A673 (cell line): ENCODE measurements at regions not wholly inside any gene's neighbourhood (a gene's known extent, or its start where the extent isn't known, plus 50 kb on each side); places are given as distances from the start of the nearest gene placed in this dataset.

Source experiments
- EZH2 ChIP-seq: fragments of 200-600 bp; sonication (generic); IDR thresholded peaks from 2 replicates; pipeline ENCODE4 v1.6.1; 2017; ENCODE audit warnings: borderline replicate concordance, low read depth, mild to moderate bottlenecking, mixed read lengths, antibody characterized with exemption, low read length; ENCODE audit not compliant: poor library complexity, severe bottlenecking
- TF ChIP-seq, protein P1 (sequence below): fragments of 300-800, 200-600 bp; sonication (generic); conservative IDR thresholded peaks from 2 replicates; pipeline ENCODE4 v1.5.1; 2017; ENCODE audit warnings: low read depth, mild to moderate bottlenecking, antibody characterized with exemption, low read length, moderate library complexity, mixed read lengths

DNA sequence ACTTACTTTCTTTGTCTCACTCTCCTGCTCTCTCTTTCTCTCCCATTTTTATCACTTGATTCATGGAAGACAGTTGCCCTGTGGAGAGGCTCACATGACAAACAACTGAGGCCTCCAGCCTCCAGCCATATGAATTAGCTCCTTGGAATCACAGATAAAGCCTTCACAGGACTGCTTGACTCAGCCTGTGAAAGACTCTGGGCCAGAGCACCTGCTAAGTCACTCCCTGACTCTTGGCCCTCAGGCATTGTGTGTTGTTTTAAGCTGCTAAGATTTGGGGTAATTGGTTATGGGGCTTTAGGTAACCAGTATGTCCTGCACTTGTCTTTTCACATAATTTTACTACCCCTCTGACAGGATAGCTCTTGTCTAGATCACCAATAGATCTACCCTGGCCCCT lies 334.9 kb downstream of the SOX11 start:
- TF ChIP-seq, protein P1, sequence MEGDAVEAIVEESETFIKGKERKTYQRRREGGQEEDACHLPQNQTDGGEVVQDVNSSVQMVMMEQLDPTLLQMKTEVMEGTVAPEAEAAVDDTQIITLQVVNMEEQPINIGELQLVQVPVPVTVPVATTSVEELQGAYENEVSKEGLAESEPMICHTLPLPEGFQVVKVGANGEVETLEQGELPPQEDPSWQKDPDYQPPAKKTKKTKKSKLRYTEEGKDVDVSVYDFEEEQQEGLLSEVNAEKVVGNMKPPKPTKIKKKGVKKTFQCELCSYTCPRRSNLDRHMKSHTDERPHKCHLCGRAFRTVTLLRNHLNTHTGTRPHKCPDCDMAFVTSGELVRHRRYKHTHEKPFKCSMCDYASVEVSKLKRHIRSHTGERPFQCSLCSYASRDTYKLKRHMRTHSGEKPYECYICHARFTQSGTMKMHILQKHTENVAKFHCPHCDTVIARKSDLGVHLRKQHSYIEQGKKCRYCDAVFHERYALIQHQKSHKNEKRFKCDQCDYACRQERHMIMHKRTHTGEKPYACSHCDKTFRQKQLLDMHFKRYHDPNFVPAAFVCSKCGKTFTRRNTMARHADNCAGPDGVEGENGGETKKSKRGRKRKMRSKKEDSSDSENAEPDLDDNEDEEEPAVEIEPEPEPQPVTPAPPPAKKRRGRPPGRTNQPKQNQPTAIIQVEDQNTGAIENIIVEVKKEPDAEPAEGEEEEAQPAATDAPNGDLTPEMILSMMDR = no peak
- no peak for TF ChIP-seq EZH2
